H9 (cell line): ENCODE measurements at regions not wholly inside any gene's neighbourhood (a gene's known extent, or its start where the extent isn't known, plus 50 kb on each side); places are given as distances from the start of the nearest gene placed in this dataset.

Experiments used
- DNase-seq: peaks from one replicate; pipeline ENCODE4 v3.0.0-alpha.2; 2017
- H2AFZ ChIP-seq: one replicate; pipeline ENCODE4 v1.6.1; 2013; ENCODE audit warnings: mild to moderate bottlenecking, low read length, control low read depth, moderate library complexity
- H2AK5ac ChIP-seq: 2 replicates; pipeline ENCODE4 v1.6.1; 2013; ENCODE audit warnings: low read length, control low read depth, mixed read lengths; ENCODE audit not compliant: insufficient read length
- H2BK120ac ChIP-seq: one replicate; pipeline ENCODE4 v1.6.1; 2013; ENCODE audit warnings: low read depth, mild to moderate bottlenecking, low read length, control low read depth, inconsistent platforms; ENCODE audit not compliant: poor library complexity, severe bottlenecking
- H2BK12ac ChIP-seq: 2 replicates; pipeline ENCODE4 v1.6.1; 2013; ENCODE audit warnings: low read length, control low read depth, mixed read lengths, low read depth; ENCODE audit not compliant: insufficient read length
- H2BK15ac ChIP-seq: 2 replicates; pipeline ENCODE4 v1.6.1; 2013; ENCODE audit warnings: low read depth, low read length, control low read depth
- H2BK20ac ChIP-seq: one replicate; pipeline ENCODE4 v1.6.1; 2013; ENCODE audit warnings: low read depth, mild to moderate bottlenecking, low read length, control low read depth, inconsistent platforms; ENCODE audit not compliant: poor library complexity, severe bottlenecking
- H2BK5ac ChIP-seq: 2 replicates; pipeline ENCODE4 v1.6.1; 2013; ENCODE audit warnings: low read length, control low read depth, mixed read lengths; ENCODE audit not compliant: insufficient read length
- H3K14ac ChIP-seq: 2 replicates; pipeline ENCODE4 v1.6.1; 2013; ENCODE audit warnings: low read length, control low read depth; ENCODE audit not compliant: insufficient read depth
- H3K18ac ChIP-seq: 2 replicates; pipeline ENCODE4 v1.6.1; 2013; ENCODE audit warnings: low read depth, mild to moderate bottlenecking, mixed read lengths, low read length, control low read depth; ENCODE audit not compliant: insufficient read length
- H3K23ac ChIP-seq: 2 replicates; pipeline ENCODE4 v1.6.1; 2013; ENCODE audit warnings: low read length, control low read depth, mixed read lengths, low read depth; ENCODE audit not compliant: insufficient read length
- H3K23me2 ChIP-seq: 2 replicates; pipeline ENCODE4 v1.6.1; 2013; ENCODE audit warnings: low read depth, mild to moderate bottlenecking, mixed read lengths, low read length, control low read depth; ENCODE audit not compliant: insufficient read length, poor library complexity, severe bottlenecking
- H3K27ac ChIP-seq: 2 replicates; pipeline ENCODE4 v1.5.1; 2013; ENCODE audit warnings: low read length, control low read depth, mixed read lengths, low read depth; ENCODE audit not compliant: insufficient read length
- H3K27me3 ChIP-seq: 2 replicates; pipeline ENCODE4 v1.6.1; 2013; ENCODE audit warnings: low read length, control low read depth, inconsistent platforms; ENCODE audit not compliant: insufficient read depth
- H3K4ac ChIP-seq: 2 replicates; pipeline ENCODE4 v1.6.1; 2013; ENCODE audit warnings: low read depth, mild to moderate bottlenecking, control low read depth, inconsistent platforms, low read length, moderate library complexity
- H3K4me1 ChIP-seq: 2 replicates; pipeline ENCODE4 v1.6.1; 2013; ENCODE audit warnings: low read length, control low read depth, inconsistent platforms; ENCODE audit not compliant: insufficient read depth
- H3K4me2 ChIP-seq: 2 replicates; pipeline ENCODE4 v1.6.1; 2013; ENCODE audit warnings: low read length, control low read depth, mixed read lengths; ENCODE audit not compliant: insufficient read length, insufficient read depth
- H3K56ac ChIP-seq: 2 replicates; pipeline ENCODE4 v1.6.1; 2013; ENCODE audit warnings: low read depth, mild to moderate bottlenecking, mixed read lengths, low read length, control low read depth; ENCODE audit not compliant: insufficient read length
- H3K79me1 ChIP-seq: 2 replicates; pipeline ENCODE4 v1.6.1; 2013; ENCODE audit warnings: low read depth, mild to moderate bottlenecking, moderate library complexity, low read length, control low read depth, inconsistent platforms; ENCODE audit not compliant: insufficient read depth, poor library complexity, severe bottlenecking
- H3K79me2 ChIP-seq: 2 replicates; pipeline ENCODE4 v1.6.1; 2013; ENCODE audit warnings: low read length, control low read depth, inconsistent platforms; ENCODE audit not compliant: insufficient read depth
- H3K9ac ChIP-seq: 2 replicates; pipeline ENCODE4 v1.6.1; 2013; ENCODE audit warnings: low read length, control low read depth, mixed read lengths; ENCODE audit not compliant: insufficient read length; ENCODE audit errors: extremely low read depth
- H3K9me3 ChIP-seq: one replicate; pipeline ENCODE4 v1.6.1; 2013; ENCODE audit warnings: low read depth, low read length, inconsistent platforms; ENCODE audit not compliant: control insufficient read depth
- H3T11ph ChIP-seq: one replicate; pipeline ENCODE4 v1.6.1; 2013; ENCODE audit warnings: mild to moderate bottlenecking, low read length, control low read depth, inconsistent platforms
- H4K20me1 ChIP-seq: one replicate; pipeline ENCODE4 v1.6.1; 2013; ENCODE audit not compliant: control insufficient read depth, insufficient read length, insufficient read depth
- H4K5ac ChIP-seq: 2 replicates; pipeline ENCODE4 v1.6.1; 2013; ENCODE audit warnings: low read depth, mild to moderate bottlenecking, mixed read lengths, low read length, control low read depth; ENCODE audit not compliant: insufficient read length
- H4K8ac ChIP-seq: replicated peaks from 2 replicates; pipeline ENCODE4 v1.6.1; 2013; ENCODE audit warnings: low read length, control low read depth, mixed read lengths, low read depth; ENCODE audit not compliant: insufficient read length
- H4K91ac ChIP-seq: 2 replicates; pipeline ENCODE4 v1.6.1; 2013; ENCODE audit warnings: low read depth, mild to moderate bottlenecking, moderate library complexity, mixed read lengths, low read length, control low read depth; ENCODE audit not compliant: insufficient read length
- H3K27ac Mint-ChIP-seq, 3 experiments: 2 replicates in 2 of 3; 3 replicates in 1 of 3; pipeline ENCODE4 v1.8.0; 2020 to 2021; ENCODE audit warnings: mixed read lengths in 3 of 3, mild to moderate bottlenecking in 1 of 3, moderate library complexity in 1 of 3
- H3K27me3 Mint-ChIP-seq: 2 replicates; pipeline ENCODE4 v1.8.0; 2021; ENCODE audit warnings: low read depth, mild to moderate bottlenecking, moderate library complexity, mixed read lengths
- H3K36me3 Mint-ChIP-seq, 3 experiments: 2 replicates in 2 of 3; 3 replicates in 1 of 3; pipeline ENCODE4 v1.8.0; 2020 to 2021; ENCODE audit warnings: low read depth in 3 of 3, mixed read lengths in 3 of 3; ENCODE audit not compliant: insufficient read depth in 1 of 3
- H3K4me1 Mint-ChIP-seq, 2 experiments: 2 replicates each; pipeline ENCODE4 v1.8.0; 2020; ENCODE audit warnings: mixed read lengths in 2 of 2
- H3K4me3 Mint-ChIP-seq, 2 experiments: 2 replicates in 1 of 2; 3 replicates in 1 of 2; pipeline ENCODE4 v1.8.0; 2020 to 2021; ENCODE audit warnings: mild to moderate bottlenecking in 2 of 2, mixed read lengths in 2 of 2, moderate library complexity in 1 of 2
- H3K9me3 Mint-ChIP-seq, 2 experiments: 2 replicates in 1 of 2; 3 replicates in 1 of 2; pipeline ENCODE4 v1.8.0; 2020; ENCODE audit warnings: mild to moderate bottlenecking in 2 of 2, mixed read lengths in 2 of 2, moderate library complexity in 1 of 2
- CTCF ChIP-seq: fragments of 200-600 bp; sonication (generic); conservative IDR thresholded peaks from 3 replicates; pipeline ENCODE4 v1.8.0; 2021; ENCODE audit warnings: antibody characterized with exemption, mild to moderate bottlenecking
- WGBS: extraction: QIAGEN DNeasy Blood & Tissue Kit; methylation state at CpG from one replicate; pipeline ENCODE4 v1.1.7; 2013; ENCODE audit warnings: missing lambda C conversion rate, low lambda C conversion rate, mixed read lengths; ENCODE audit not compliant: insufficient read length; ENCODE audit errors: extremely low coverage; 5-methylcytosine and 5-hydroxymethylcytosine counted together

GRCh38 chr15:39134282-39134681 is 446.6 kb upstream of the THBS1 start:
- no peaks in the 10 kb centered on the region for H3K23me2 ChIP-seq
- H3K79me1 ChIP-seq: no peaks in the 10 kb centered on the region
- no peaks in the 10 kb centered on the region for H3K27me3 ChIP-seq
- H3K4me1 ChIP-seq: no peaks in the 10 kb centered on the region
- no peak overlapping the region for H3T11ph ChIP-seq
- H2BK5ac ChIP-seq: no peak overlapping the region
- no peak overlapping the region for H3K4me2 ChIP-seq
- H4K5ac ChIP-seq: no peak overlapping the region
- H3K4me3 Mint-ChIP-seq: no peak overlapping the region
- no peak overlapping the region for H2BK20ac ChIP-seq
- H4K8ac ChIP-seq: no peak overlapping the region
- no peak overlapping the region for H3K9ac ChIP-seq
- no peaks in the 10 kb centered on the region for H4K20me1 ChIP-seq
- WGBS: no CpG with 5 or more reads among the region's 1 CpG
- no peak for DNase-seq
- no peak overlapping the region for H2BK120ac ChIP-seq
- no peak overlapping the region for H3K56ac ChIP-seq
- no peak overlapping the region for H4K91ac ChIP-seq
- no peaks in the 10 kb centered on the region for H3K79me2 ChIP-seq
- no peak overlapping the region for H2BK15ac ChIP-seq
- H3K9me3 Mint-ChIP-seq: no peaks in the 10 kb centered on the region; a peak in 1 of 5 replicates
- no peak overlapping the region for H3K23ac ChIP-seq
- H3K4ac ChIP-seq: no peak overlapping the region
- H3K27me3 Mint-ChIP-seq: no peaks in the 10 kb centered on the region; the same call in 1 of the 2 replicates
- peaks cover 0 to 6% of the 10 kb centered on the region in 2 experiments; a peak in 1 of 4 replicates for H3K4me1 Mint-ChIP-seq
- H3K18ac ChIP-seq: no peak overlapping the region
- H2BK12ac ChIP-seq: no peak overlapping the region
- no peak overlapping the region for H3K27ac ChIP-seq
- H2AK5ac ChIP-seq: no peak overlapping the region
- no peaks in the 10 kb centered on the region for H3K9me3 ChIP-seq
- no peak overlapping the region for H3K14ac ChIP-seq
- no peaks in the 10 kb centered on the region for H3K36me3 Mint-ChIP-seq
- H2AFZ ChIP-seq: no peak overlapping the region
- H3K27ac Mint-ChIP-seq: no peak overlapping the region
- no peak for TF ChIP-seq CTCF
